ENCODE measurements at regions not wholly inside any gene's neighbourhood (a gene's known extent, or its start where the extent isn't known, plus 50 kb on each side); places are given as distances from the start of the nearest gene placed in this dataset.

DNA sequence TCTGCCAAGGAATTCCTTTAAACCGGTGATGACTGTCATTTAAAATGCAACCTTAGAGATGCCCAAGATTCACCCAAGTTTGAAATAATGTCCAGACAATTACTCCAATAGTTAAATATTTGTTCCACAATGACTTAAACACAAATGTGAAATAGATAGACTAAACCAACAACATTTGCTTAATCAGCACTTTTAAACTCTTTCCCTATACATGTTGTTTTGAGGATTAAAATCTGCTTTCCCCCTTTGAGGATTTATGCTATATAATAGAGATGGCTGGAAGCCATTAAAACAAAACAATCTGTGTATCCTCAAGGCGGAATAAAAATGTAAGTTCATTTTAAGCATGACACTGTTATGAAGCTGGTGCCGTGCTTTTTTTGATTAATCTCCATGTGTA lies 297.8 kb upstream of the RSPO3 start:
- ChIA-PET CTCF (no interaction called here), POLR2A (no interaction called here)
- H3K27ac Mint-ChIP-seq: no peak overlapping the region
- H3K4me1 Mint-ChIP-seq (ENCODE audit: low read depth): no peaks in the 10 kb centered on the region
- no peaks in the 10 kb centered on the region for H3K9me3 Mint-ChIP-seq
- TF ChIP-seq, protein P1, sequence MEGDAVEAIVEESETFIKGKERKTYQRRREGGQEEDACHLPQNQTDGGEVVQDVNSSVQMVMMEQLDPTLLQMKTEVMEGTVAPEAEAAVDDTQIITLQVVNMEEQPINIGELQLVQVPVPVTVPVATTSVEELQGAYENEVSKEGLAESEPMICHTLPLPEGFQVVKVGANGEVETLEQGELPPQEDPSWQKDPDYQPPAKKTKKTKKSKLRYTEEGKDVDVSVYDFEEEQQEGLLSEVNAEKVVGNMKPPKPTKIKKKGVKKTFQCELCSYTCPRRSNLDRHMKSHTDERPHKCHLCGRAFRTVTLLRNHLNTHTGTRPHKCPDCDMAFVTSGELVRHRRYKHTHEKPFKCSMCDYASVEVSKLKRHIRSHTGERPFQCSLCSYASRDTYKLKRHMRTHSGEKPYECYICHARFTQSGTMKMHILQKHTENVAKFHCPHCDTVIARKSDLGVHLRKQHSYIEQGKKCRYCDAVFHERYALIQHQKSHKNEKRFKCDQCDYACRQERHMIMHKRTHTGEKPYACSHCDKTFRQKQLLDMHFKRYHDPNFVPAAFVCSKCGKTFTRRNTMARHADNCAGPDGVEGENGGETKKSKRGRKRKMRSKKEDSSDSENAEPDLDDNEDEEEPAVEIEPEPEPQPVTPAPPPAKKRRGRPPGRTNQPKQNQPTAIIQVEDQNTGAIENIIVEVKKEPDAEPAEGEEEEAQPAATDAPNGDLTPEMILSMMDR (IDR thresholded peaks at IDR 0.05): no peak
- no peak for DNase-seq
- intact Hi-C loops (cut with micrococcal nuclease): no loop called here
- H3K4me3 Mint-ChIP-seq: no peak overlapping the region
- H3K27me3 Mint-ChIP-seq: no peaks in the 10 kb centered on the region
- no peaks in the 10 kb centered on the region for H3K36me3 Mint-ChIP-seq (ENCODE audit: low read depth)
- no peak for ATAC-seq

DNA sequence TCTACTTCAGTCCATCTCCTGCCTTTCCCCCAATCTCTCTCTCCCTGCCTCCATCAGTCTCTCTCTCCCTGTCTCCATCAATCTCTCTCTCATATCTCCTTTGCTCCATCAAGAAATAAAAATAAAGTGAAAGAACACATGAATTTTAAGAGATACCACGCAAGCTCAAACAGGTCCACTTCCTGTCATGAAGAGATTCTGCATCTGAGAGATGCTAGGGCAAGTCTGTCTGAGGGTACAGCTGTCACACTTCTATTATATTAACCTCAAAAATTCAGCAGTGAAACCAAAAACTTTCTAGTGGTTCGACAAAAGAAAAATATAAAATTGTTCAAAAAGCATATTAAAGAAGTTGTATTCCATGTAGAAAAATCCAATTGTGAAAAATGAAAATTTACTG lies 296.8 kb upstream of the RSPO3 start:
- Mint-ChIP-seq H3K4me3 (no peak overlapping the region), H3K4me1 (ENCODE audit: low read depth) (no peaks in the 10 kb centered on the region), H3K27me3 (no peaks in the 10 kb centered on the region), H3K27ac (no peak overlapping the region), H3K9me3 (no peaks in the 10 kb centered on the region), H3K36me3 (ENCODE audit: low read depth) (no peaks in the 10 kb centered on the region)
- intact Hi-C loops (cut with micrococcal nuclease): no loop called here
- POLR2A ChIA-PET: interaction anchor here (0.9 kb wide), 1 partner anchor 9 kb away, joined by 3 read pairs; no protein-coding TSS in a partner anchor
- DNase-seq (no peak), ATAC-seq (no peak)
- TF ChIP-seq, protein P1 (IDR thresholded peaks at IDR 0.05): no peak
- CTCF ChIA-PET: no interaction called here

DNA sequence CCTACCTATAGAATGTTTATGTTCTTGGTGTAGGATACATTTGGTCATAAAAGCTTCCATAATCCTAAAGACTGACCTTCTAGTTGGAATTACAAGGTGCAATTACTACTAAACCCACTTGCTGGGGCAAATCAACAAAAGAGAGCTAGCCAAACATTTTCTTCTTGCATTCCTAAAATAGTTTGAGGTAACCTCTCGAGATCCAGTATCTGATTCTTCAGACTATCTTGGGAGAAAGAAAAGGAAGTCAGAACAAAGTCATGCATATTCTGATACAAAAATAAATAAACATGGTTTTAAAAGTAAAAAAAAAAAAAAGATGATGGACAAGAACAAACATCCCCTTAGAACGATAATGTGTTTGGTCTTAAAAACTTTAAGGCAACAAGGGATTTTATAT lies 294.2 kb upstream of the RSPO3 start:
- Mint-ChIP-seq H3K4me1 (ENCODE audit: low read depth) (no peaks in the 10 kb centered on the region), H3K36me3 (ENCODE audit: low read depth) (no peaks in the 10 kb centered on the region), H3K27ac (no peak overlapping the region), H3K27me3 (no peaks in the 10 kb centered on the region), H3K4me3 (no peak overlapping the region), H3K9me3 (no peaks in the 10 kb centered on the region)
- TF ChIP-seq, protein P1 (IDR thresholded peaks at IDR 0.05): no peak
- ChIA-PET CTCF (no interaction called here), POLR2A (no interaction called here)
- intact Hi-C loops (cut with micrococcal nuclease): no loop called here
- no peak for ATAC-seq
- no peak for DNase-seq

DNA sequence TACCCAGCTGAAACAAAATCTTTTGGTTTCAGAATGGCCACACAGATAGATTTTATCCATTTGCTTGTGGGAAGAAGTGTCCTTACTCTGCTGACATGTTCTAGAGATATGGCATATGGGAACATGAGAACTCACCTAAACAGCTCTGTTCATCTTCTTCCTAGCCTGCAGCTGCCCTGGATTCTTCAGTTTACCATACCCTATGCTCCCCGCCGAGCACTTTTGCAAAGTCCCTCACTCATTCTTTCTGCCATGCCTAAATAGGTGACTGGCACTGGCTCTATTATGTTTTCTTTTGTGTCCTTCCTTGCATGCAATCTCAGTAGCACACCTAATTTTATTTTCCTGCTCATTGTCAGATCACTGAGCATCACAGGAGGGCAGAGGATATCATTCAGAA lies 293.7 kb upstream of the RSPO3 start:
- H3K4me3 Mint-ChIP-seq: no peak overlapping the region
- TF ChIP-seq, protein P1 (IDR thresholded peaks at IDR 0.05): no peak
- CTCF ChIA-PET: no interaction called here
- H3K27me3 Mint-ChIP-seq: no peaks in the 10 kb centered on the region
- H3K4me1 Mint-ChIP-seq (ENCODE audit: low read depth): no peaks in the 10 kb centered on the region
- ATAC-seq (no peak), DNase-seq (no peak)
- intact Hi-C loops (cut with micrococcal nuclease): no loop called here
- no peak overlapping the region for H3K27ac Mint-ChIP-seq
- no peaks in the 10 kb centered on the region for H3K9me3 Mint-ChIP-seq
- POLR2A ChIA-PET: no interaction called here
- H3K36me3 Mint-ChIP-seq (ENCODE audit: low read depth): no peaks in the 10 kb centered on the region

DNA sequence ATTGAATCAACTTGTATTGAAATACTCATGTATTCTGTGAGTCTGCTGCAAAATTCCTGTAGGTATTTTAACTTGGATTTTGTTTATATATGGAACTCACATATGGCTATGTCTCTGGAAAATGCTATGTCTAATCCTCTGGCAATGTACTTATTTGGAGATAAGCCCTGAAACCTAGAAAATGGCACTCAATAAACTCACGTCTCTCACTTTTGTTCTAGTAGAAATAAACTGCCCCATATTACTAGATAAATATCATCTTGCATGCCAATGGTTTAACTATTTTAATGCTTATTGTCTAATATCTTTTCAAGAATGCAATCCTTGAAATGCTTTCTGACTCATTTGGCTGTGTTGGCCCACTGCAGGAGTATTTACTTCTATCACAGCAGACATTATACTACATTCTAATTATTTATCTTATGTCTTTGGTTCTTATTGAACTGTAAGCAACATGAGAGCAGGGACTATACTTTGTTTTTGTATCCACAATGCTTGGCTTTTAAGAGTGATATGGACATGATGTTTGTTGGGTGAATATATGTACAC lies 292.2 kb upstream of the RSPO3 start:
- ChIA-PET POLR2A (no interaction called here), CTCF (no interaction called here)
- H3K27ac Mint-ChIP-seq: no peak overlapping the region
- no peaks in the 10 kb centered on the region for H3K9me3 Mint-ChIP-seq
- intact Hi-C loops (cut with micrococcal nuclease): no loop called here
- no peaks in the 10 kb centered on the region for H3K36me3 Mint-ChIP-seq (ENCODE audit: low read depth)
- no peaks in the 10 kb centered on the region for H3K4me1 Mint-ChIP-seq (ENCODE audit: low read depth)
- H3K27me3 Mint-ChIP-seq: no peaks in the 10 kb centered on the region
- TF ChIP-seq, protein P1 (IDR thresholded peaks at IDR 0.05): no peak
- ATAC-seq: no peak
- DNase-seq: no peak
- H3K4me3 Mint-ChIP-seq: no peak overlapping the region
